Psoas muscle (tissue), 7 donors: ENCODE measurements at regions not wholly inside any gene's neighbourhood (a gene's known extent, or its start where the extent isn't known, plus 50 kb on each side); places are given as distances from the start of the nearest gene placed in this dataset.
A peak's percentile ranks its signal among the peaks of the same experiment; 100 is the strongest.

ENCODE experiments used
- ATAC-seq, 4 donors: fragments of 200-7000 bp; cut with Tn5 transposase; one replicate each; pipeline ENCODE4 v1.9.1; 2020; ENCODE audit warnings: moderate library complexity in 3 of 4, mild to moderate bottlenecking in 2 of 4
- DNase-seq, 2 donors: peaks; one replicate each; pipeline ENCODE4 v3.0.0-alpha.2; 2020
- H3K27ac ChIP-seq: fragments of 200-600 bp; one replicate; pipeline ENCODE4 v1.8.0; 2022
- H3K27me3 ChIP-seq, 3 donors: fragments of 200-600 bp in 1 of 3; one replicate each; pipeline versions ENCODE4 v1.6.1 to v1.8.0; 2013 to 2022; ENCODE audit warnings: low read length in 2 of 3, mild to moderate bottlenecking in 2 of 3, moderate library complexity in 1 of 3; ENCODE audit not compliant: insufficient read depth in 3 of 3
- H3K36me3 ChIP-seq, 2 donors: fragments of 200-600 bp in 1 of 2; one replicate each; pipeline versions ENCODE4 v1.6.1 to v1.8.0; 2013 to 2022; ENCODE audit warnings: low read depth in 1 of 2, mild to moderate bottlenecking in 1 of 2, moderate library complexity in 1 of 2; ENCODE audit not compliant: insufficient read depth in 1 of 2
- H3K4me1 ChIP-seq: fragments of 200-600 bp; one replicate; pipeline ENCODE4 v1.8.0; 2022
- H3K4me3 ChIP-seq: fragments of 200-600 bp; one replicate; pipeline ENCODE4 v1.8.0; 2022; ENCODE audit warnings: mild to moderate bottlenecking
- H3K9me3 ChIP-seq: fragments of 200-600 bp; one replicate; pipeline ENCODE4 v1.8.0; 2022
- CTCF ChIP-seq: fragments of 200-600 bp; IDR thresholded peaks from one replicate; pipeline ENCODE4 v1.8.0; 2022; ENCODE audit warnings: antibody characterized with exemption
- WGBS, 3 donors: extraction: QIAGEN DNeasy Blood & Tissue Kit; methylation state at CpG; one replicate each; pipeline versions ENCODE4 v1.1.6 to v1.1.7; 2013; 5-methylcytosine and 5-hydroxymethylcytosine counted together
- intact Hi-C, 2 donors: fragments of 100-400 bp; cut with DNase I; formaldehyde crosslinking; loops; one replicate each; pipeline versions ENCODE4 v1.11.0 to v1.14.2; 2022
- donor health status: healthy with polysubstance abuse.
- donor health status: DM: no; HTN: no; CAD: no; lungs with moderate emphysema.
- donor health status: Bipolar disorder and iron deficiency.
- donor health status: healthy.
- donor health status: DM: yes; HTN: yes; CAD: no.
- donor health status: DM: no; HTN: no; CAD: no.
- donor health status: DM: yes; HTN: yes; CAD: no.

GRCh38 chr17:71762526-71762925, 358.3 kb upstream of the SOX9 start:
- Histone ChIP-seq H3K9me3 (no peaks in the 10 kb centered on the region), H3K4me1 (no peaks in the 10 kb centered on the region), H3K36me3 (no peaks in the 10 kb centered on the region), H3K27me3 (no peaks in the 10 kb centered on the region), H3K27ac (no peak overlapping the region), H3K4me3 (no peak overlapping the region)
- intact Hi-C loops: no loop called here
- DNase-seq (no peak), ATAC-seq (no peak)
- TF ChIP-seq CTCF: no peak
- WGBS, 3 donors: 78 to 81% (median 80%) methylated on average over 3 of the region's 3 CpGs

- WGBS, 3 donors: 41 to 52% (median 48%) methylated on average over 3 of the region's 3 CpGs
- ATAC-seq (peak in 3 of 4 donors; percentile 30 to 63 (median 61)), DNase-seq (peak in 1 of 2 donors; percentile 48)
Measured at GRCh38 chr17:71764505-71764904, 356.3 kb upstream of the SOX9 start.

GRCh38 chr17:71765437-71765836, 355.4 kb upstream of the SOX9 start:
- intact Hi-C loops: no loop called here
- no peak for TF ChIP-seq CTCF
- H3K4me3 ChIP-seq: no peak overlapping the region
- 24 to 32% (median 25%) methylated on average over 2 of the region's 2 CpGs for WGBS, 3 donors
- H3K9me3 ChIP-seq: no peaks in the 10 kb centered on the region
- H3K27me3 ChIP-seq: no peaks in the 10 kb centered on the region
- DNase-seq (no peak), ATAC-seq (peak in 2 of 4 donors; percentile 46 to 47)
- H3K36me3 ChIP-seq: no peaks in the 10 kb centered on the region
- H3K4me1 ChIP-seq: no peaks in the 10 kb centered on the region
- H3K27ac ChIP-seq: no peak overlapping the region

More at GRCh38 chr17:71764505-71764904, 356.3 kb upstream of the SOX9 start:
- peak; percentile 24 for TF ChIP-seq CTCF
- H3K27me3 ChIP-seq: no peaks in the 10 kb centered on the region
- no peak overlapping the region for H3K27ac ChIP-seq
- H3K9me3 ChIP-seq: no peaks in the 10 kb centered on the region
- no peak overlapping the region for H3K4me3 ChIP-seq
- intact Hi-C loops: no loop called here
- H3K4me1 ChIP-seq: no peaks in the 10 kb centered on the region
- H3K36me3 ChIP-seq: no peaks in the 10 kb centered on the region

- H3K9me3 ChIP-seq: no peaks in the 10 kb centered on the region
- ATAC-seq (no peak), DNase-seq (no peak)
- H3K27ac ChIP-seq: no peak overlapping the region
- H3K36me3 ChIP-seq: no peaks in the 10 kb centered on the region
- H3K4me1 ChIP-seq: no peaks in the 10 kb centered on the region
- intact Hi-C loops: no loop called here
- peaks cover 0 to 5% (median 0%) of the 10 kb centered on the region in 3 donors for H3K27me3 ChIP-seq
- 30 to 34% (median 32%) methylated on average over 2 of the region's 2 CpGs for WGBS, 3 donors
- H3K4me3 ChIP-seq: no peak overlapping the region
- no peak for TF ChIP-seq CTCF
Measured at GRCh38 chr17:71769850-71770249, 351.0 kb upstream of the SOX9 start.

GRCh38 chr17:71777048-71777640, 343.7 kb upstream of the SOX9 start:
- Histone ChIP-seq H3K27ac (no peak overlapping the region), H3K4me1 (no peaks in the 10 kb centered on the region), H3K27me3 (peaks cover 0 to 2% (median 0%) of the 10 kb centered on the region in 3 donors), H3K4me3 (no peak overlapping the region), H3K9me3 (no peaks in the 10 kb centered on the region), H3K36me3 (no peaks in the 10 kb centered on the region)
- intact Hi-C loops: no loop called here
- ATAC-seq (no peak), DNase-seq (no peak)
- 79 to 86% (median 81%) methylated on average over 6 of the region's 6 CpGs for WGBS, 3 donors
- TF ChIP-seq CTCF: no peak
